AG20443 (cell line): ENCODE measurements at regions not wholly inside any gene's neighbourhood (a gene's known extent, or its start where the extent isn't known, plus 50 kb on each side); places are given as distances from the start of the nearest gene placed in this dataset.
A peak's percentile ranks its signal among the peaks of the same experiment; 100 is the strongest.
"Not testable (repeated sequence)": the region's sequence is repeated elsewhere in the genome, so short reads cannot be mapped to it uniquely, and the experiment has no call there.

ENCODE experiments used
- DNase-seq: peaks from one replicate; pipeline ENCODE4 v3.0.0; 2012; ENCODE audit warnings: low spot score, mixed read lengths

DNA sequence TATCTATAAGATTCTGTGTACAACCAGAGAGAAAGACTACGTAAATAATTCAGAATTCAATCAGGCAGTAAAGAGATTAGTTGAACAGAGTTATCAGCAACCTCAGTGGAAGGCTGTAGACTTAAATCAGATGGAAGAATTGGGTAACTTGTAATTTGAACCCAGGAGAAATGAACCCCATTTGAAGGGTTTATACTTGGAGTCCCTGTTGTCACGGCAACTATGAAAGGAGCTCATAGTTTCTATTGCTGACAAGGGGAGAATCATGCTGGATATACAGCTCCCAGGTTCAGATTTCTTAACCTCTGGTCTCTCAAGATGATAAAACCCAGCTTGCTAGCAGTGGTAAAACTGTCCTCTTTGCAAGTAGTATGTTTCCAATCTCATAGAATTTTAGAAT is 54.4 kb upstream of the BMP4 start:
- DNase-seq = no peak

DNA sequence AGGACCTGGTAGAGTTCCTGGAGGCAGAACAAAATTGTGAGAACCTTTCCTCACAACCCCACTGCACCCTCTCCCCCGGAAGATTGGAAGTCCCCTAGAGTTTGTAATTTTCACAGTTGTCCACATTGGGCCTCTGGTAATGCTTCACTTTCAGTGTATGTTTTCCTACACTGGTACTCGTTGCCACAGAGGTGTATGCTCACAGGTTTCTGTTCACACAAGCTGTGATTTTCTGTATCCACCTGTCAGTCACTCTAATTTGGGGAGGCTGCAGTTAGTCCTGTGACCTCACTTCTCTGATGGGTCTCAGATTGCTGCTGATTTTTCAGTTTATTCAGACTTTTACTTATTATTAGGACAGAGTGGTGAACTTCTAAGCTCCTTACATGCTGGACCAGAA is 66.4 kb upstream of the BMP4 start:
- DNase-seq = no peak

DNA sequence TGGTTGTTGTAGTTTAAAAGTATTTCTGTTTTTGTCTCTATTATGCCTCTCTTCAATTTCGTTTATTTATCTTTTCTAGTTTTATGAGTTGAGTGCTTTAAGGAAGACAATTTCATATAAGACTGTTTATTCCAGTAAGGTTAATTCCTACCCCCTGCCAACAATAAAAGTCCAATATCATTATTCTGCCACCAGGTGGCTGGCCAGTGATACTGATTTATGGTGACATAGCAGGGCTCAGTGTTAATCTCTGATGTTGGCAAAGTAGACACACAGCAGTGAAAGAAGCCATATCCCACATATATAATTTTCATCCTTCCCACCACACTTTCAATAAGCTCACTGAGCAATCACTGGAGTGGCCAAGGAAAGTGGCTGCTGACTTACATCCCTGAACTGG is 69.0 kb upstream of the BMP4 start:
- DNase-seq = peak; percentile 24

DNA sequence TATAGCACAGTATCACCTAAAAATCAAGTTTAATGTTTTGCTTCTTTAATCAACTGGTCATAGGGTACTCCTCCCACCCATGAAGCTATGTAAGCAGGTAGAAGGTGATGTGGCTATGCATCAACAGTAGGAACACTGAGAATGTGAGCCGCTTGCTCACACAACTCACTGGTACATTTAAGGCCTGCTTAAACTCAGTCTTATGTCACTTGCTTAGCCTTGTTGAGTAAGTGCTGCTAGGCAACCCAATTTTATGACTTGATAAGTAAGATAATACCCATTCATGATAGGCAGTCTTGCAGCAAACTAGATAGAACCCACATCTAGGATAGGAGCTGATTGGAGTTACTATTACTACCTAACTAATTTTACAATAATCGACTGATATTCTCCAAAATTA is 70.0 kb upstream of the BMP4 start:
- DNase-seq = no peak

DNA sequence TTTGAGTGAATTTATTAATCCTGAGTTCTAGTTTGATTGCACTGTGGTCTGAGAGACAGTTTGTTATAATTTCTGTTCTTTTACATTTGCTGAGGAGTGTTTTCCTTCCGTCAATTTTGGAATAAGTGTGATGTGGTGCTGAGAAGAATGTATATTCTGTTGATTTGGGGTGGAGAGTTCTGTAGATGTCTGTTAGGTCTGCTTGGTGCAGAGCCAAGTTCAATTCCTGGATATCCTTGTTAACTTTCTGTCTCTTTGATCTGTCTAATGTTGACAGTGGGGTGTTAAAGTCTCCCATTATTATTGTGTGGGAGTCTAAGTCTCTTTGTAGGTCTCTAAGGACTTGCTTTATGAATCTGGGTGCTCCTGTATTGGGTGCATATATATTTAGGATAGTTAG is 74.4 kb upstream of the BMP4 start:
- not testable (repeated sequence) for DNase-seq

GRCh38 chr14:54033285-54033684 is 76.7 kb upstream of the BMP4 start:
- not testable (repeated sequence) for DNase-seq

DNA sequence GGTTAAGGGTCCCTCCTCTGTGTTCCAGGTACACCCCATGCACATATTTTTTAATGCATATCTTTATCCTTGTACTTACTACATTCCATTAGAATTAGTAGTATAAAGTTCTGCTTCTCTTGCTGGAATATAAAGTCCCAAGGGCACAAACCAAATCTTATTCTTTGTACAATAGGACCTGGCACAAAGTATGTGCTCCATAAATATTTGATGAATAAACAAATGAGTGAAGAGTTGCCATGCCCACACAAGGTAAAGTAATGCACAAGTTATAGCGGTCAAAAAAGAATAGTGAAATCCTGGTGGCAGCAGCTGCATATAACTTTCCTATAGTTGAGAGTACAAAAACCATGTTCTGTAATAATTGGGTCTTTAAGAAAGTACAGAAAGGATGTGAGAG is 82.1 kb upstream of the BMP4 start:
- DNase-seq = no peak

- no peak for DNase-seq
These were observed 82.7 kb upstream of the BMP4 start for GRCh38 chr14:54039311-54039710.

DNA sequence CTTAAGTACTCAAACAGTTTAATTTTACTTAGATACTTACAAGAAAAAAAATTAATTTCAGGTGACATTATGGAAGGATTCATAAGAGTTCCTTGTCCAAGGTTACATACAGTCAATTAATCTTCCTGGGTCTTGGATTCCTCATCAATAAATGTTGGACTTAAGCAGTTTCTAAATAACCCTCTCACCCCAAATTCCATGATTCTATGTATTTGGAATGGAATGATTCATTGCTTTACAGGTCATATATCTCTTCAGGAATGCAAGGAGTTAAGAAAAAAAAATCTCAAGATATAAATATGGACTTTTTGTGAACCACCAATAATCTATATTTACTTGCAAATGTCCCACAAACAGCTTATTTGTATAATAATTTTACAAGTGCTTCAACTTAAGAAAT is 84.2 kb upstream of the BMP4 start:
- no peak for DNase-seq

DNA sequence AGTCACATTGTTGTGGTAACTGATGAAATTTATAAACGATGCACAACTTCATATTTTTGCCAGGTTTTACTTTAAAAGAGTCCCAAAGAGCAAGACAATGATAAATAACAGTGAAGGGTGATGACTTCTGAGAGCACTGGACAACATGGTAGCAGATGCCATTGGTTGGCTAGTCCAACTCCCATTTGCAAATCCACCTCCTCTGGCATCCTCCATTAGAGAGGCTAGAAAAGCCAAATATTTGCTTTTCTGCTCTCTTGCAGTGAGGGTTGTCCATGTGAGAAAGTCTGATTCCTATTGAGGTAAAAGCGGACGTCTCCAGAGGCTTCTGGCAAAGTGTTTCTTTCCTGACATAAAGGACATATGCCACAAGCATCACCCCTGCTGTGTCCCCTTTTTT is 89.6 kb upstream of the BMP4 start:
- no peak for DNase-seq

DNA sequence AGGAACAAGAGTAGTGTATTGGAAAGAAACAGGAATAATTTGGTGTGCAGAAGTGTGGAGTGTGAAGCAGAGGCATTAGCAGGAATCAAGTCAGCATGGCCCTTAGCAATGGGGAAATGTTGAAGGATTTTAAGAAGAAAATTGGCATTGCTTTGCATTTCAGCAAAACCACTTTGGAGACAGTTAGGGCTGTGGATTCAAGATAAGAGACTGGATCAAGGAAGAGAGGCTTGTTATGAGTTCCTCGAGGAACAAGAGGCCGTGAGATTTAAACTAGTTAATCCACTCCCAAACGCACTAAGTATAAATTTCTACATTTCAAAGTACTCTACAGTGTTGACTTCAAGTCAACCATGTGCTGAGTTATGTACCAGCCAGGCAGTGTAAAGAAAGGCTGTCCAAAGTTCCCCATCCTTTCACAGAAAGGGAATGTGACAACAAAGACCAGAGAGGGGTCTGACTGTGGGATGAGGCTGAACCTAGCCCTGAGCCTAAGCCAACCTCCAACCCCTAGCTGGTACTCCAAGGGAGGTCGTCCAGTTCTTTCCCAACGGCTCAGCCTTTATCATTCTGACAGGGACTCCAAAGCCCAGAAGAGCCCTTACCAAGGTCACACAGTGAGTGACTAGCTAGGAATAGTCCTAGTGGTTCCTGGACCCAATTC is 91.2 kb upstream of the BMP4 start:
- no peak for DNase-seq

DNA sequence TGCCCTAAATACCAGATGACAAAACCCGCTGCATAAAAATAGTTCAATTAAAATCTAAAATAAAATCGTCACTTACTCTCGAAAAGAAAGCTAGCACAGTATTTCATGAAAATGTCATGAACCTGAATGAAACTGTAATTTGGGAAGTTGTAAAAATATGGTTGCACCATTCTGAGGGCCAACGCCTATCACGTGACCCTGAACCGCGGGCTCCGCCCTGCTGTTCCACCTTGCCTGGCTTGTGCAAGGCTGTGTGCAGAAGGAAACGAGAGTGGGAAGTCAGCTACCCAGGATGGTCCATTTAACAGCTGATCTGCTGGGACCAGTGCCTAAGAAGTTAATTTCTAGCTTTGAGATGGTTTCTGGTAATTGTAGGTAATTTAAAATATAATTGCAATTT is 91.7 kb upstream of the BMP4 start:
- DNase-seq = no peak

- DNase-seq = no peak
These were observed 92.1 kb upstream of the BMP4 start for GRCh38 chr14:54048736-54049135.

GRCh38 chr14:54050759-54051158 is 94.1 kb upstream of the BMP4 start:
- no peak for DNase-seq

- DNase-seq = no peak
These were observed 96.2 kb upstream of the BMP4 start for GRCh38 chr14:54052696-54053385.

- DNase-seq = no peak
These were observed 96.7 kb upstream of the BMP4 start for GRCh38 chr14:54053386-54053745.

GRCh38 chr14:54058505-54058904 is 101.9 kb upstream of the BMP4 start:
- no peak for DNase-seq

DNA sequence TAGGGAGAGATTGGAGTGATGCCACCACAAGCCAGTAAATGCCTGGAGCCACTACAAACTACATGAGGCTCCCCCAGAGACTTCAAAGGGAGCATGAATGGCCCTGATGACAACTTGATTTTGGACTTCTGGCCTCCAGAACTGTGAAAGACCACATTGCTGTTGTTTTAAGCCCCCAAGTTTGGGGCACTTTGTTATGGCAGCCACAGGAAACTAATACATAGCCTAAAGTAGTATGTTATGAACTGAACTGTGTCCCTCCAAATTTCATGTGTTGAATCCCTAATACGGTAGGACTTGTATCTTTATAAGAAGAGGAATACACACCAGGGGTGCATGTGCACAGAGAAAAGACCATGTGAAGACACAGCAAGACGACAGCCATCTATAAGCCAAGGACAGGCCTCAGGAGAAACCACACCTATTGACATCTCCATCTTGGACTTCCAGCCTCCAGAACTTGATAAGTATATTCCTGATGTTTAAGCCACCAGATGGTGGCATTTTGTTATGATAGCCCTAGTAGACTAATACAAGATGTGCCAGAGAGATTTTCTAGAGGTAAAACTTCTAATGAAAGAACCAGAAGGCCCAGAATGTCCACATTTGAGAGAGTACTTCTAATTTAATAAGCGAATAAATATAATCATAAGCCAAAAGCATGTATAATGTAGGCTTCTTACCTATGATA is 127.1 kb upstream of the BMP4 start:
- no peak for DNase-seq

- DNase-seq = no peak
These were observed 128.7 kb upstream of the BMP4 start for GRCh38 chr14:54085232-54085761.

GRCh38 chr14:54085841-54086240 is 129.2 kb upstream of the BMP4 start:
- DNase-seq = no peak

GRCh38 chr14:54086767-54087166 is 130.1 kb upstream of the BMP4 start:
- DNase-seq = no peak

- no peak for DNase-seq
These were observed 130.8 kb upstream of the BMP4 start for GRCh38 chr14:54087376-54087775.

- DNase-seq = no peak
These were observed 131.6 kb upstream of the BMP4 start for GRCh38 chr14:54088271-54088670.
